Upper lobe of right lung (tissue), 1 donor: ENCODE measurements at regions not wholly inside any gene's neighbourhood (a gene's known extent, or its start where the extent isn't known, plus 50 kb on each side); places are given as distances from the start of the nearest gene placed in this dataset.

ENCODE experiments used
- ATAC-seq: fragments of 200-7000 bp; cut with Tn5 transposase; one replicate; pipeline ENCODE4 v1.9.1; 2020; ENCODE audit warnings: mild to moderate bottlenecking, moderate library complexity
- DNase-seq: peaks from one replicate; pipeline ENCODE4 v3.0.0-alpha.2; 2020
- H3K27ac ChIP-seq: fragments of 200-600 bp; one replicate; pipeline ENCODE4 v1.8.0; 2022
- H3K27me3 ChIP-seq: fragments of 200-600 bp; one replicate; pipeline ENCODE4 v1.8.0; 2022; ENCODE audit warnings: mild to moderate bottlenecking
- H3K36me3 ChIP-seq: fragments of 200-600 bp; one replicate; pipeline ENCODE4 v1.8.0; 2022
- H3K4me1 ChIP-seq: fragments of 200-600 bp; one replicate; pipeline ENCODE4 v1.8.0; 2022
- H3K4me3 ChIP-seq: fragments of 200-600 bp; one replicate; pipeline ENCODE4 v1.8.0; 2022; ENCODE audit warnings: mild to moderate bottlenecking
- H3K9me3 ChIP-seq: fragments of 200-600 bp; one replicate; pipeline ENCODE4 v1.8.0; 2022
- intact Hi-C: fragments of 100-400 bp; cut with DNase I; formaldehyde crosslinking; loops from one replicate; pipeline ENCODE4 v1.11.0; 2022
- TF ChIP-seq, protein P1 (sequence below): fragments of 200-600 bp; IDR thresholded peaks from one replicate; pipeline ENCODE4 v1.8.0; 2022; ENCODE audit warnings: antibody characterized with exemption
- donor health status: DM: no; HTN: yes; CAD: no; lungs with severe emphysema.

DNA sequence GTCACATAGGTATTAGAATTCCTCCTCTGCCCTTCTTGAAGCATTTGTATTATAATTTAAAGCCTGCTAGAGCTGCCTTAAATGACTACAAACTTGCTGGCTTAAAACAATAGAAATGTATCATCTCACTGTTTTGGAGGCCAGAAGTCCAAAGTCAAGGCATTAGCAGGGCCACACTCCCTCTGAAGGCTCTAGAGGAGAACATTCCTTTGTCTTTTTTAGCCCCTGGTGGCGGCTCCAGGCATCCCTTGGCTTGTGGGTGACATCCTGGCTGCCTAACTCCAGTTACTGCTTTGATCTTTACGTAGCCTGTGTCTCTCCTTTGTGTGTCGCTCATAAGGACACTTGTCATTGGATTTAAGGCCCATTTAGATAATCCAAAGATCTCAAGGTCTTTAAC is 186.6 kb upstream of the SALL1 start:
- TF ChIP-seq, protein P1, sequence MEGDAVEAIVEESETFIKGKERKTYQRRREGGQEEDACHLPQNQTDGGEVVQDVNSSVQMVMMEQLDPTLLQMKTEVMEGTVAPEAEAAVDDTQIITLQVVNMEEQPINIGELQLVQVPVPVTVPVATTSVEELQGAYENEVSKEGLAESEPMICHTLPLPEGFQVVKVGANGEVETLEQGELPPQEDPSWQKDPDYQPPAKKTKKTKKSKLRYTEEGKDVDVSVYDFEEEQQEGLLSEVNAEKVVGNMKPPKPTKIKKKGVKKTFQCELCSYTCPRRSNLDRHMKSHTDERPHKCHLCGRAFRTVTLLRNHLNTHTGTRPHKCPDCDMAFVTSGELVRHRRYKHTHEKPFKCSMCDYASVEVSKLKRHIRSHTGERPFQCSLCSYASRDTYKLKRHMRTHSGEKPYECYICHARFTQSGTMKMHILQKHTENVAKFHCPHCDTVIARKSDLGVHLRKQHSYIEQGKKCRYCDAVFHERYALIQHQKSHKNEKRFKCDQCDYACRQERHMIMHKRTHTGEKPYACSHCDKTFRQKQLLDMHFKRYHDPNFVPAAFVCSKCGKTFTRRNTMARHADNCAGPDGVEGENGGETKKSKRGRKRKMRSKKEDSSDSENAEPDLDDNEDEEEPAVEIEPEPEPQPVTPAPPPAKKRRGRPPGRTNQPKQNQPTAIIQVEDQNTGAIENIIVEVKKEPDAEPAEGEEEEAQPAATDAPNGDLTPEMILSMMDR: no peak
- no peak for ATAC-seq
- no peak overlapping the region for H3K4me3 ChIP-seq
- H3K27me3 ChIP-seq: no peaks in the 10 kb centered on the region
- H3K9me3 ChIP-seq: no peaks in the 10 kb centered on the region
- no peak overlapping the region for H3K27ac ChIP-seq
- H3K36me3 ChIP-seq: no peaks in the 10 kb centered on the region
- intact Hi-C loops: no loop called here
- no peak for DNase-seq
- no peaks in the 10 kb centered on the region for H3K4me1 ChIP-seq

DNA sequence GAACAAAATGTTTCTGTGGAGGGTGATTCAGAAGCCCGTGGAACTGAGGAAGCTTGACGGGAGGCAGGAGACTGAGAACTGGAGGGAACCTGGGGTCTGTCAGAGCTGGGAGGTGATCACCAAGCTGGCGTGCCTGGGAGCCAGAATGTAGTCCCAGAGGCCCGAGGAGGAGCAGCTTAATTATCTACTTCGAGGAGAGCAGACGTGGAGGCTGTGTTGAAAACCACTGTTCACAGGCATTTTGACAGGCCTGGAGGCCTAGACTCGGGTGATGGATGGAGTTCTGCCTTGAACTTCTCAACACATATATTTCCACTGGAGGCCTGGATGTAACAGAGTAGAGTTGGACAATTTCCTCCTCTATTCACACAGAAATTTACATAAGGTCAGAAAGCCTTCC is 177.7 kb upstream of the SALL1 start:
- no peaks in the 10 kb centered on the region for H3K36me3 ChIP-seq
- H3K4me3 ChIP-seq: no peak overlapping the region
- no peak overlapping the region for H3K27ac ChIP-seq
- H3K4me1 ChIP-seq: no peaks in the 10 kb centered on the region
- TF ChIP-seq, protein P1: no peak
- H3K27me3 ChIP-seq: no peaks in the 10 kb centered on the region
- DNase-seq (no peak), ATAC-seq (no peak)
- intact Hi-C loops: no loop called here
- H3K9me3 ChIP-seq: no peaks in the 10 kb centered on the region

DNA sequence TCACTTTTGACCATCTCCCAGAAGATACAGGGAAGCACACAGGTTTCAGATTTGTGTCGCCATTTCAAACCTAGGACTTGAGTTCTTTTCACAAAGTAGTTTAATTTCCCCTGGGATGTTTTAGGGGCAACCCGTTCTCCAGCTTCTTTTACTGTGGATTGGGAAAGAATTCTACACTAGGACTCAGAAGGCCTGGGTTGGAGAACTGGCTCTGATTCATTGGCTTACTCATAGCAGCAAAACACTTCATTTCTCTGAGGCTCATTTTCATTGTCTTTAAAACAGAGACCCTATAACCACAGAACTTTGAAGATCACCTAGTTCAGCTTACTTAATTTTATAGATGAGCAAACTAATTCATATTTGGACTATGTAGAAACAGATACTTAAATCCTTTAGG is 175.9 kb upstream of the SALL1 start:
- intact Hi-C loops: no loop called here
- TF ChIP-seq, protein P1: no peak
- no peak overlapping the region for H3K27ac ChIP-seq
- ATAC-seq (no peak), DNase-seq (no peak)
- no peaks in the 10 kb centered on the region for H3K27me3 ChIP-seq
- no peaks in the 10 kb centered on the region for H3K9me3 ChIP-seq
- H3K4me3 ChIP-seq: no peak overlapping the region
- no peaks in the 10 kb centered on the region for H3K36me3 ChIP-seq
- H3K4me1 ChIP-seq: no peaks in the 10 kb centered on the region

DNA sequence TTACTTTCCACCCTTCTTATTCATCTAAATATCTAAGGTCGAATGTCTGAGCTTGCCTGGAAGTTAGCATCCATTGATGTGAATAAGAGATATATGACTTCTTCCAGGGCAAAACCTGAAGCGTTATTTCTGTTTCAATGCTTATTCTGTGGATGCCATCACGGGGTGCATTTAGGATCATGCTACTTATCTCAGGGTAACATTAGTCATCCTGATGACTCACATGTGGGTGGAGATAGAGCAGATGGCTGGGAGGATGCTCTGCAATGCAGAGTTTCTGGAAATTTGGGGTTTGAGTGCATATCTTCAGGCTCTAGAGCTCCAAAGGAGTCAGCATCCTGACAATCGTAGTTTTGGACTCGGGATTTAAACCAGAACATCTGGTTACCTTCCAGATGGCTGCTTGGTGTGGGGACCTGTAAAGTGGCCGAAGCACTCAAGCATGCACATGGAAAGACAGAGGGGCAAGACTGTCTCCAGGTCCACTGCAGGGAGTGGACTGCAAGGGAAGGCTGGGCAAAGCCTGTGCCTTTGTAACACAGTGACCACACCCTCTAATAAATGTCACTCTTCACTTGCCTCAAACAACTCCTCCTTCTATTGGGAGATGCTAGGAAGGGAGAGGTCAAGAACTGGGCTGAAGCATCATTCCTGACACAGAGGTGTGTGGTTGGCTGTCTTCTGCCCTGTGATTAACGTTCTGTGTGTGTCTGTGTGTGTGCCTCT is 175.2 kb upstream of the SALL1 start:
- TF ChIP-seq, protein P1: no peak
- intact Hi-C loops: no loop called here
- Histone ChIP-seq H3K9me3 (no peaks in the 10 kb centered on the region), H3K36me3 (no peaks in the 10 kb centered on the region), H3K4me1 (no peaks in the 10 kb centered on the region), H3K27me3 (no peaks in the 10 kb centered on the region), H3K4me3 (no peak overlapping the region), H3K27ac (no peak overlapping the region)
- no peak for DNase-seq
- ATAC-seq: no peak

DNA sequence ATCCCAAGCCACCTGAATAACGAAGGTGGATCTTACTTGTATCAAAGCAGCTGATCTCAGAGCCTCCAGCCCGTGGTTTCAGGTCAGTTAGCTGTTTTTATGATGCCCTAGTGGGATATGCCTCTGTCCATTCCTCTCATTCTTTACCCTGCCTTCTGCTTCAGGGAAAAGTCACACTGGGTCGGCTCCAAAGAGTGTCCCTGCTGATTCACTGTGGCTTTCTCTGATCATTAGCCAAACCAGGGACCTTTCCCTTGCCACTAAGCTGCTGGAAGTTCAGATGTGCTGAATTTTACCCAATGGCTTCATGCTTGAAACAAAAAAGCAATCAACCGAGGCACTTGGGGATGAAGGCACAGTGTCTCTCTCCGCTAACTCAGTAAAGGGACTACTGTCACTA is 170.2 kb upstream of the SALL1 start:
- intact Hi-C loops: no loop called here

More for the DNA sequence above, 170.2 kb upstream of the SALL1 start:
- H3K27me3 ChIP-seq: no peaks in the 10 kb centered on the region
- TF ChIP-seq, protein P1: no peak
- no peaks in the 10 kb centered on the region for H3K9me3 ChIP-seq
- no peaks in the 10 kb centered on the region for H3K4me1 ChIP-seq
- H3K36me3 ChIP-seq: no peaks in the 10 kb centered on the region
- DNase-seq (no peak), ATAC-seq (no peak)
- no peak overlapping the region for H3K27ac ChIP-seq
- no peak overlapping the region for H3K4me3 ChIP-seq
